GM12892 (cell line): ENCODE measurements at regions not wholly inside any gene's neighbourhood (a gene's known extent, or its start where the extent isn't known, plus 50 kb on each side); places are given as distances from the start of the nearest gene placed in this dataset.

Experiments used
- POLR2A ChIP-seq: IDR thresholded peaks from 2 replicates; pipeline ENCODE4 v1.6.1; 2011; ENCODE audit warnings: low read depth, low read length, control low read depth
- TAF1 ChIP-seq: IDR thresholded peaks from 2 replicates; pipeline ENCODE4 v1.6.1; 2011; ENCODE audit warnings: low read depth, mild to moderate bottlenecking, control low read depth, low read length, borderline replicate concordance

DNA sequence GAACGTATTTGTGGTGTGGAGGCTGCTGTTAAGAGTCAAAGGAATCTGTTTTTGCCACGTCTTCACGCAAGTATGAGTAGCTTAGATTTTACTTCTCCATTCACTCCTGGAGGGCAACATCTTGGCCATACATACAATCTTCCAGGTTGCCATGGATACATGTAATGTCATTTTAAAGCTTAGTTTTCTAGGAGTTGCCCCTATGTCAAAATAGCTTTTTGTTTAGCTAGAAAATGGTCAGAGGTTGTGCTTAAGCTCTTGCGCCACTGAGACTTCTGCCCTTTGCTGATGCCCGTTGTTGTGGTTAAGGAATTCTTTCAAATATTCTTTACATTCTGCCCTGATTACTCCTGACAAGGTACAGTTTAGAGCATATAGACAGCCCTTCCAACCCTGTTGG is 245.4 kb upstream of the TFPI start:
- TF ChIP-seq POLR2A: no peak
- no peak for TF ChIP-seq TAF1
